Right cardiac atrium (tissue), 5 donors: ENCODE measurements at regions not wholly inside any gene's neighbourhood (a gene's known extent, or its start where the extent isn't known, plus 50 kb on each side); places are given as distances from the start of the nearest gene placed in this dataset.

Experiments
- ATAC-seq, 2 donors: fragments of 200-7000 bp; cut with Tn5 transposase; one replicate each; pipeline versions ENCODE4 v1.8.0 to v1.9.1; 2020; ENCODE audit warnings: moderate library complexity in 2 of 2, mild to moderate bottlenecking in 1 of 2
- DNase-seq, 3 donors: peaks; one replicate each; pipeline ENCODE4 v3.0.0-alpha.2; 2020
- H3K27ac ChIP-seq: one replicate; pipeline ENCODE4 v1.5.1; 2013; ENCODE audit warnings: mild to moderate bottlenecking, low read length, control low read depth, moderate library complexity
- H3K27me3 ChIP-seq: one replicate; pipeline ENCODE4 v1.6.1; 2013; ENCODE audit not compliant: control insufficient read depth, insufficient read depth
- H3K4me1 ChIP-seq: one replicate; pipeline ENCODE4 v1.6.1; 2013; ENCODE audit warnings: low read length; ENCODE audit not compliant: control insufficient read depth, insufficient read depth
- H3K4me3 ChIP-seq: one replicate; pipeline ENCODE4 v1.5.1; 2013; ENCODE audit warnings: low read length, control low read depth
- H3K9me3 ChIP-seq: one replicate; pipeline ENCODE4 v1.6.1; 2013; ENCODE audit warnings: low read length; ENCODE audit not compliant: control insufficient read depth
- WGBS: extraction: QIAGEN DNeasy Blood & Tissue Kit; methylation state at CpG from one replicate; pipeline ENCODE4 v1.1.7; 2013; 5-methylcytosine and 5-hydroxymethylcytosine counted together
- intact Hi-C, 4 donors: fragments of 100-400 bp; cut with DNase I; formaldehyde crosslinking; loops; one replicate each; pipeline versions ENCODE4 v1.11.0 to v1.14.0; 2022 to 2023
- donor health status: healthy with polysubstance abuse.
- donor health status: DM: no; HTN: yes; CAD: no.
- donor health status: DM: no; HTN: no; CAD: no.
- donor health status: DM: no; HTN: yes; CAD: no; lungs with severe emphysema.
- donor health status: DM: yes; HTN: yes; CAD: no.

- 86% methylated on average over 6 of the region's 6 CpGs for WGBS
- DNase-seq (no peak), ATAC-seq (no peak)
- Histone ChIP-seq H3K4me1 (no peaks in the 10 kb centered on the region), H3K27me3 (no peaks in the 10 kb centered on the region), H3K4me3 (no peak overlapping the region), H3K27ac (no peak overlapping the region), H3K9me3 (no peaks in the 10 kb centered on the region)
- intact Hi-C loops, result no loop called here
These were observed 59.2 kb upstream of the FHL2 start for GRCh38 chr2:105458076-105458475.

GRCh38 chr2:105455488-105456003 is 56.7 kb upstream of the FHL2 start:
- Histone ChIP-seq H3K27me3 (no peaks in the 10 kb centered on the region), H3K27ac (no peak overlapping the region), H3K4me3 (no peak overlapping the region), H3K4me1 (no peaks in the 10 kb centered on the region), H3K9me3 (no peaks in the 10 kb centered on the region)
- intact Hi-C loops, result no loop called here
- WGBS, result 62% methylated on average over 3 of the region's 3 CpGs
- ATAC-seq (no peak), DNase-seq (no peak)

GRCh38 chr2:105454801-105455485 is 56.1 kb upstream of the FHL2 start:
- no peak overlapping the region for H3K4me3 ChIP-seq
- H3K27me3 ChIP-seq, result no peaks in the 10 kb centered on the region
- 55% methylated on average over 6 of the region's 6 CpGs for WGBS
- DNase-seq (peak in 2 of 3 donors; percentile 23 to 58), ATAC-seq (peak; percentile 16 to 50)
- H3K4me1 ChIP-seq, result no peaks in the 10 kb centered on the region
- intact Hi-C loops, result no loop called here
- H3K27ac ChIP-seq, result no peak overlapping the region
- no peaks in the 10 kb centered on the region for H3K9me3 ChIP-seq

GRCh38 chr2:105451571-105452166 is 52.8 kb upstream of the FHL2 start:
- no peaks in the 10 kb centered on the region for H3K27me3 ChIP-seq
- no peak for ATAC-seq
- H3K4me1 ChIP-seq, result no peaks in the 10 kb centered on the region
- 90% methylated on average over 5 of the region's 5 CpGs for WGBS
- H3K9me3 ChIP-seq, result no peaks in the 10 kb centered on the region
- H3K27ac ChIP-seq, result no peak overlapping the region
- no peak overlapping the region for H3K4me3 ChIP-seq
- intact Hi-C loops, result no loop called here
- DNase-seq, result no peak

GRCh38 chr2:105450471-105450870 is 51.6 kb upstream of the FHL2 start:
- H3K27ac ChIP-seq, result no peak overlapping the region

GRCh38 chr2:105449076-105449475 is 50.2 kb upstream of the FHL2 start:
- H3K4me3 ChIP-seq, result no peak overlapping the region
- DNase-seq (no peak), ATAC-seq (peak in 1 of 2 donors; percentile 47)
- WGBS, result 53% methylated on average over 3 of the region's 3 CpGs
- no peaks in the 10 kb centered on the region for H3K27me3 ChIP-seq
- H3K4me1 ChIP-seq, result no peaks in the 10 kb centered on the region
- H3K27ac ChIP-seq, result no peak overlapping the region
- no peaks in the 10 kb centered on the region for H3K9me3 ChIP-seq
- intact Hi-C loops, result no loop called here

More at GRCh38 chr2:105450471-105450870, 51.6 kb upstream of the FHL2 start:
- DNase-seq, result no peak
- no peak overlapping the region for H3K4me3 ChIP-seq
- no peaks in the 10 kb centered on the region for H3K4me1 ChIP-seq
- 51% methylated on average over 6 of the region's 6 CpGs for WGBS
- no peaks in the 10 kb centered on the region for H3K27me3 ChIP-seq
- intact Hi-C loops, result no loop called here
- no peaks in the 10 kb centered on the region for H3K9me3 ChIP-seq
- no peak for ATAC-seq
